ENCODE measurements at regions not wholly inside any gene's neighbourhood (a gene's known extent, or its start where the extent isn't known, plus 50 kb on each side); places are given as distances from the start of the nearest gene placed in this dataset.

- no peak for TF ChIP-seq EZH2 (IDR thresholded peaks at IDR 0.05)
- TF ChIP-seq, protein P1, sequence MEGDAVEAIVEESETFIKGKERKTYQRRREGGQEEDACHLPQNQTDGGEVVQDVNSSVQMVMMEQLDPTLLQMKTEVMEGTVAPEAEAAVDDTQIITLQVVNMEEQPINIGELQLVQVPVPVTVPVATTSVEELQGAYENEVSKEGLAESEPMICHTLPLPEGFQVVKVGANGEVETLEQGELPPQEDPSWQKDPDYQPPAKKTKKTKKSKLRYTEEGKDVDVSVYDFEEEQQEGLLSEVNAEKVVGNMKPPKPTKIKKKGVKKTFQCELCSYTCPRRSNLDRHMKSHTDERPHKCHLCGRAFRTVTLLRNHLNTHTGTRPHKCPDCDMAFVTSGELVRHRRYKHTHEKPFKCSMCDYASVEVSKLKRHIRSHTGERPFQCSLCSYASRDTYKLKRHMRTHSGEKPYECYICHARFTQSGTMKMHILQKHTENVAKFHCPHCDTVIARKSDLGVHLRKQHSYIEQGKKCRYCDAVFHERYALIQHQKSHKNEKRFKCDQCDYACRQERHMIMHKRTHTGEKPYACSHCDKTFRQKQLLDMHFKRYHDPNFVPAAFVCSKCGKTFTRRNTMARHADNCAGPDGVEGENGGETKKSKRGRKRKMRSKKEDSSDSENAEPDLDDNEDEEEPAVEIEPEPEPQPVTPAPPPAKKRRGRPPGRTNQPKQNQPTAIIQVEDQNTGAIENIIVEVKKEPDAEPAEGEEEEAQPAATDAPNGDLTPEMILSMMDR (IDR thresholded peaks at IDR 0.05): no peak
- no peak for TF ChIP-seq EZH2phosphoT487 (IDR thresholded peaks at IDR 0.05)
Observed at GRCh38 chr6:126873791-126874190, 244.7 kb upstream of the RSPO3 start.

All from neural progenitor cell (in vitro differentiated cells).